Anterior cingulate cortex (tissue), 58 donors: ENCODE measurements at regions not wholly inside any gene's neighbourhood (a gene's known extent, or its start where the extent isn't known, plus 50 kb on each side); places are given as distances from the start of the nearest gene placed in this dataset.
"Not testable (repeated sequence)": the region's sequence is repeated elsewhere in the genome, so short reads cannot be mapped to it uniquely, and the experiment has no call there.

Source experiments
- DNase-seq, 58 donors: peaks; one replicate each; lab custom pipeline; 2025; lab: John Stamatoyannopoulos, UW

DNA sequence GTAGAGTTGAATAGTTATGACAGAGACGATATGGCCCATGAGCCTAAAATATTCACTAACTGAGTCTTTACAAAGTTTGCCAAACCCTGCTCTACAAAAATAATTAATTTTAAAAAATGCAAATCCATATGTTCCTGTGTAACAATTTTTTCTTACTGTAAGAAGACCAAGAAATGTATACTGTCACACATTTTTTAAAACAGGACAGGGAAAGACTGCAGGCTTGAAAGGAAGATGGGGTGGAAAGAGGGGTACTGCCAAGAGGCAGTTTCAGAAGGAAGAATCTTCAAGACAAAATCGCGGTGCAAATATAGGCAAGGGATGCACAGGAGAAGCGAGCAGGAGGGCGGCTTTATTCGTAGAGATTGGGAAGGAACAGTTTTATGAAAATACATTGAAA lies 115.7 kb upstream of the KLHL1 start:
- no peak for DNase-seq

DNA sequence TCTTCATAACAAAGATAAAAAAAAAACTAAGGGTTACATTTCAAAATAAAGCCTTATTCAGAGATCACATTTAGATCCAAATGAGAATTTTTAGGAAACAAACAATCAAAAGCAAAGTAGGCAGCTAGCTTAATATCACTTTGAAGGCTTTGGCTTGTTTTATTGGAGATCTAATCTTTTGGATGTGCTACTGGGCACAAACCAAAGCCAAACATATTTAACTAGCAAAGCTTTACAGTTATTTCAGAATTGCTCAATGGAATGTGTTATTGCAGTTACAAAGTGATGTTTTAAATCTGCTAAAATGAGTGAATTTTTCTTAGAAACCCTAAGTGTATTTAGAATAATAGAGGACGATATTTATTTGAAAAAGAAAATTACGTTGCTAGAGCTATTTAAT lies 114.7 kb upstream of the KLHL1 start:
- DNase-seq = no peak

- no peak for DNase-seq
Measured at GRCh38 chr13:70218618-70219017, 110.4 kb upstream of the KLHL1 start.

- DNase-seq = not testable (repeated sequence)
Measured at GRCh38 chr13:70208968-70209367, 100.7 kb upstream of the KLHL1 start.

DNA sequence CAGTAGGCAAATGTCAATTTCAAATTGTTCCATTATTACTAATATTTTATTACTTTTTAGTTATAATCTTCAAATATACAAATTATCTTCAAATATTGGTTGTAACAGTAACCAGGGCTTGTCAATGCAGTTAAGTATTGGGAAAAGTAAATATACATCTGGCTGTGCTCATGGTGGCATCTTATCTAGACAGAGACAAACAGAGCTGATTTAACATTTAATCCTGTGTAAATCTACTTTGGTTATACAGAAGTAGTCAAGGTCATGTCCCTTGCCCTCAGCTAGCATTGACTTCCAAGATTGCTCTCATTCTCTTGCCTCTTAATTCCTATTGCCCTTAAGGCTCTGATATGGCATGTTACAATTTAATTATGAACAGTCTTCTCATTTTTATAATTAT lies 98.4 kb upstream of the KLHL1 start:
- no peak for DNase-seq

DNA sequence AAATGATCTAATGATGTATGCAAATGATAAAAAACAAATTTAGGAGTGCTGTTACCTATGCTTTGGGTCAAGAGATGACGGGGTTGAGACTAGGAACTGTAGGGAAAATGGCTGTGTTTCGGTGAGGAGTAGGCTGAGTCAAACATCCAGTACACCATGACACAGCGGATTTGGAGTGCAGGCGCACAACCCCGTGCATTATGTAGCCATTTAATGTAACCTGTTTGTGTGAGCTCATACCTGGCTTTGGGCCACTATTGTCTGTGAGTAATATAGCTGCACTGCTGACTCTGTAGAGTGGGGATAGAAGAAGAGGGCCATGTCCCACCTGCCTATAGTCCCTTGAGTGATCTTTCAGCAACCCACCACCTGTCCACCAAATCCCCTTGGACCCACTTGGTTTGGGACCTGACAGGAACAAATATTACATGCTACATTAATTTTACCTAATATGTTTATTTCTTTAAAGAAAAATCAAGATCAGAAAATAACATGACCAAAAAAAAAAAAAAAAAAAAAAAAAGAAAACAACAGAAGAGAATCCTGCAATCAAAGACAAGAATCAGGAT lies 95.5 kb upstream of the KLHL1 start:
- no peak for DNase-seq

DNA sequence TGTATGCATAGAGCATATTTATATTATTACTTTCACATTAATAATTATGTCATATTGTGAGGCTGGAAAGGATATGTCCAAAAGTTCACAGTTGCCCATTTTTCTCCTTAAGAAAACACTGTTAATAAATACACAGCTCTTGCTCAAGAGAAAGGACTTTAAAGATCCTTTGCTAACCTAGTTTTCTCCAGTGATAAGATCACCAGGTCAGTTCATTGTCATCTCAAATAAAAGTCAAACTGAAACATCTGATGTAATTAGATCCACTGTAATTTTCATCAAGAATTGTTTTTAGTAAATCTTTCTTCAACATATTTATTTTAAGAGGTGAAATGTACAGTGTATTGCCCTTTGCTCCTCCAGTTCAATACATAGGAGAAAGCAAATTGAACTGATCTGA lies 82.8 kb upstream of the KLHL1 start:
- no peak for DNase-seq

GRCh38 chr13:70189981-70190380 lies 81.7 kb upstream of the KLHL1 start:
- DNase-seq = no peak

GRCh38 chr13:70188567-70188966 lies 80.3 kb upstream of the KLHL1 start:
- DNase-seq = no peak

GRCh38 chr13:70183041-70183440 lies 74.8 kb upstream of the KLHL1 start:
- DNase-seq = no peak
